ENCODE measurements at regions not wholly inside any gene's neighbourhood (a gene's known extent, or its start where the extent isn't known, plus 50 kb on each side); places are given as distances from the start of the nearest gene placed in this dataset.
"Not testable (repeated sequence)": the region's sequence is repeated elsewhere in the genome, so short reads cannot be mapped to it uniquely, and the experiment has no call there.

DNA sequence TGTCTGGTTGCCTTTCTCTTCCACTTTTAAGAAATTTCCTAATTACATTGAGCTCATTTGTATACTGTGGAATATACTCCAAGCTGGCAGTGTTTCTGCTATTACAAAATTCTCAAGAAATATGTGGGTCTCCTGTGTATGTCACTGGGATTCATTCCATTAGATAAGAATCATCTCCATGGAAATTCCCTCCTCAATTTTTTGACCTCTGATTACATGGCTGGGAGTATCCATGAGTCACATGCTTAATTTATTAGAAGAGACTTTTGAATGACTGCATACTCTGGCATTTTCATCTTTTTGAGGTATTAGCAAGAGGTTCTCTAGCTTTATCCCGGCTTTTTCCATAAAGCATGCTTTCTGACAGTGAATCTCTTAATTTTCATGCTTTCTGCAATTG lies 665.5 kb upstream of the CNTNAP5 start:
- peak; percentile 6 for DNase-seq

DNA sequence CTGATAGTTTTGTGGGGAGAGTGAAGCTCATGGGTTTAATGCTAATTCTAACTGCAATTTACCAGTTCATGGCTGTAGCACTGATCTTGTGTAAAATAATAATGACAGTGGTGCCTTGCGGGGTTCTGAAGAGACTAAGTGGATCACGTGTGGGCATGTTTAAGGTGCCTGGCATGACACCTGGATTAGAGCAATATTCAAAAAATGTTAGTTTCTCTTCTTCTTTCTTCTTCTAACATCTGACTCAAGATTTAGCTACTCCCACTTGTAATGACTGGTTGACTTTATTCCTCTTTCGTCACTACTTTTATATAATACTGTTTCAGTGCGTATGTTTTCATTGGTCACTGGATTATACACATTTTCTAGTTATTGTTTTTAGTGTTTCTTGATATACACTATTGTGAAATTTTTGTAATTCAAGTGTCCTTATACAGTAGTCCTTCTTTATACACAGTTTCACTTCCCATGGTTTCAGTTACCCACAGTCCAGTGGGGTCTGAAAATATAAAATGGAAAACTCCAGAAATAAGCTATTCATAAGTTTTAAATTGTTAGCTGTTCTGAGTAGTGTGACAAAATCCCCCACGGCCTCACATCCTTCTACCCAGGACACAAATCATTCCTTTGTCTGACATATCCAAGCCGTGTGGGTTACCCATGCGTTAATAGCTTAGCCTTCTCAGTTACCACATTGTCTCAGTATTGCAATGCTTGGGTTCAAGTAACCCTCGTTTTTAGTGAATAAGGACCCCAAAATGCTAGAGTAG lies 662.2 kb upstream of the CNTNAP5 start:
- no peak for DNase-seq

DNA sequence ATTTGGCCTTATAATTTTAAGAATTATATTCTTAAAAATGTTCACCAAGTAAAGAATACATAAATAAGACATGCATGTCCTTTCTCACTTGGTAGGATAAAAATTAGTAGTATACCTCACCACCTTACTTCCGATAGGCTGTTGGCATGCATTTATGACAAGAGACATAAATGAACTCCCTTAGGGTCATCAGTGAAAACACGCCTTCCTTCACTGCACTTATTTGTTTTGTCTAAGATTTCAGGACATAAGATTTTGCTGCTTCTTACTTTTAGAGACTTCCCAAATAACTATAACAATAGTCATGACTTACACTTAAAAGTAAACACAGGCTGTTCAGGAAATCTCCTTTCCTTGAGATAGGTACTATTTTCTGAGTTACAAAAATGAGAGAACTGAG lies 661.3 kb upstream of the CNTNAP5 start:
- DNase-seq: no peak

DNA sequence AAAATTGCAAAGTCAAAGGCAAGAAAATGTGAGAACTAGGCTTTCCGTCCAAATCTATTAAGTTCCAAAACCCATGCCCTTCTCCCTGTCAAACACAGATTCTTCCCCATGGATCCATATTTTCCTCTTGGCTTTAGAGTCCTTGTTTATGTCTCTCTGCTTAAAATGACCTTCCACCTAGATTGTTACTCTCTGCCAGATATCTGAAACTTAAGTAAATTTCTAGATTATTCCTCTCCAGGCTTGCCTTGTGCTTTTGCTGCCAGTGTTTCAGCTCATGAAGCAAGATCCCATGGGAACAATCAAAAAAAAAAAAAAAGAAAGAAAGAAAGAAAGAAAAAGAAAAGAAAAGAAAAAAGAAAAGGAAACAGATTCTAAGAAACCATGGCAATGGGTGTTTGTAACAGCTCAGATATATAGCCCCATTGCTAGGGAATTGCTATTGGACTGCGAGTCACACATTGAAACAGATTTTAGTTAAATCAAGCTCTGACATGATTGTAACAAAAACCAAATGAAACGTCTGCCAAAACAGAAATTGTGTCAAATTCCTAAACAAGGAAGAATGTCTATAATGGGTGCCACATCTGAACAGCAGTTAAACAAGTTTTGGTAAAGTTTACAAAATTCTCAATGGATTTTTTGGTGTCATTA lies 660.7 kb upstream of the CNTNAP5 start:
- no peak for DNase-seq

DNA sequence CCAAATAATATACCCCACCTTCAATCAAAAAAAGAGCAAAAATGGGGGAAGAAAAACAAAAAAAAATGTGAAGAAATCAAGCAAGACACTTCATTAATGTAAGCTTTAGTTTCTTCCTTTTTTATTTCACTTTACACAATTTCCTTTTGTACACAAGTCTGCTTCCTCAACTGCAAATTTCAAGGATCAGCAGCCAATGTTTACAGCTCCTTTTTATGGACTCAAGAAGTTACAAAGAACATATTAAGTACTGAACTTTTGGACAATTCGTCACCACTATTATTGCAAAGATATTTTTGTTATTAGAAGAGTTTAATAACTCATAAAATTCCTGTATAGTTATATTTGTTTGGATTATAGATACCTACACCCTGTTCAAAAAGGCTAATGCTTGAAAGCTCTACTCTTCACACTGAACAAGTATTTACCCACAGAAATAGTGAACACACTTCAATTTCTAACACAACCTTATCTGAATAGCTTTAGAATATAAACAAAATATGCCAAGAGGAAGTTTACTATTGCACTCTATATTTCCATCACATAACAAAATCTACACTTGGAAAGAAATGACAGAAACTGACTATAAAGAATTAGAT lies 658.7 kb upstream of the CNTNAP5 start:
- no peak for DNase-seq

DNA sequence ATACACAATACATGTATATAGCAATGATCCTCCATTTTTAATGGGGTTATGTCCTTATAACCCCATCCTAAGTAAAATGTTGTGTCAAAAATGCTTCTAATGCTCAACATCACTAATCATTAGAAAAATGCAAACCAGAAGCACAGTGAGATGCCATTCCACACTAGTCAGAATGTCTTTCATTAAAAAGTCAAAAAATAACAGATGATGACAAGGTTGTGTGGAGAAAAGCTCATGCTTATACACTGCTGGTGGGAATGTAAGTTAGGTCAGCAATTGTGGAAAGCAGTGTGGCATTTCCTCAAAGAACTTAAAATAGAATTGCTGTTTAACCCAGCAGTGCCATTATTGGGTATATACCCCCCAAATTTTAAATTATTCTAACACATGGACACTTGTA lies 654.9 kb upstream of the CNTNAP5 start:
- peak; percentile 7 for DNase-seq

DNA sequence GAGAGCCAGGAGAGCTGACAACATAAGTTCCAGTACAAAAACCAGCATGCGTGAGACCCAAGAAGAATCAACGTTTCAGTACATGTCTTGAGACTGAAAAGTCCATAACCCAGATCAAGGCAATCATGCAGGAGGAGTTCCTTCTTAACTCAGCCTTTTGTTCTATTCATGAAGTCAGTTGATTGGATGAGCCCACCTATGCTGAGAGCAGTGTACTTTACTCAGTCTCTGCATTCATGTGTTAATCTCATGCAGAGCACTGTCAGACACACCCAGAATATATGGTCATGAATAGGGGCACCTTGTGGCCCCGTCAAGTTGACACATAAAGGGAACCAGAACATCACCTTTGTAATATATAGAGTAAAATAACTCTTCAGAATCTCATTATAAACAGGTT lies 653.6 kb upstream of the CNTNAP5 start:
- no peak for DNase-seq

DNA sequence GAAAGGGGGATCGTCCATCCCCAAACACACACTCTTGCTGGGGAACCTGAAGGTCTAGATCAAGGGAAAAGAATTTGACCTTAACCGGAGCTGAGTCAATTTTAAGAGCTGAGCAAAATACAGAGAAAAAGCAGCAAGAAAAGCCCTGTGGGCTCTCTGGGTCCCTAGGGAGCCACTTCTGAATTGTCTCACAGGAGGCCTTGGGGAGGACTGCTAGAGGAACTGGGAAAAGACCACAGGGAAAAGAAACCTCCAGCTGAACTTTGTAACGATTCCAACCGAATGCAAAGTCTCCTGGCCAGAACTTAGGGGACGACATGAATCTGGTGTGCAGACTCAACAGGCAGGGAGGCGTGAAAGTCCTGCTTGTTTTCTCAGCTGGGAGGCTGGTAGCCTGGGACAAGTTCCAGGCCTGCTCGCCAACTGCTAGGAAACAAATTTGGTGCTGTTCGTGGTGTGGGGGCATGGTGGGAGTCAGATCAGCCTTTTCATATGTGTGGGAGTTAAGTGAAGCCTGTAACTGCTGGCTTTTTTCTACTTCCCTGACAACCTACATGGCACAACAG lies 644.6 kb upstream of the CNTNAP5 start:
- DNase-seq: no peak

DNA sequence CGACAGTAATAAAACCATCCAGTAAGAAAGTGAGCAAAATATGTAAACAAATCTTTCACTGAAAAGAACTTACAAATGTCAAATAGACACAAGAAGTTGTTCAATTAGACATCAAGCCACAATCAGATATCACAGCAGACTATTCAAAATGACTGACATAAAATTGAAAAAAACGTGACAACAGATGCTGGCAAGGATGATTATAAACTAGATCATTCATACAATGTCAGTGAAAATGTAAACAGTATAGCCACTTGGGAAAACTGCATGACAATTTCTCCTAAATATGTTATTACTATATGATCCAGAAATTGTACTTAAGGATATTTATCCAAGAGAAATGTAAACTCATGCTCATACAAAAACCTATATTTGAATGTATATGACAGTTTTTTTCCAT lies 609.4 kb upstream of the CNTNAP5 start:
- DNase-seq: no peak

DNA sequence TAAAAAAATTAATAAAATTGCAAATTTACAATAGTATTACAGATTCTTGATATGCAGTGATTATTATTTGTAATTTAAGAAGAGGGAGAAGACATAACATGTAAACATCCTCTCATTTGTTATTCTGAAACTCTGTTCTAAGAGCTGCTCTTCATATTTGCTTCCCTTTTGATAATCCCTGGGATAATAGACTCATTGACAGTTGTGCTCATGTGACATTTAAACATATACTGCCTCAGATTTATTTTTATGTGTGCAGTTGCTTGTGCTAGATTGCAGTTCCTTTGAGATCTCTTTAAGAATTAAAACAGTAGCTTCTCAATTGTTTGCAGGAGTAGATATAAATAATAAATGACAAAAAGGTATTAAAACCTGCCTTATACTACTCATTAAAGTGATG lies 605.1 kb upstream of the CNTNAP5 start:
- DNase-seq: no peak

DNA sequence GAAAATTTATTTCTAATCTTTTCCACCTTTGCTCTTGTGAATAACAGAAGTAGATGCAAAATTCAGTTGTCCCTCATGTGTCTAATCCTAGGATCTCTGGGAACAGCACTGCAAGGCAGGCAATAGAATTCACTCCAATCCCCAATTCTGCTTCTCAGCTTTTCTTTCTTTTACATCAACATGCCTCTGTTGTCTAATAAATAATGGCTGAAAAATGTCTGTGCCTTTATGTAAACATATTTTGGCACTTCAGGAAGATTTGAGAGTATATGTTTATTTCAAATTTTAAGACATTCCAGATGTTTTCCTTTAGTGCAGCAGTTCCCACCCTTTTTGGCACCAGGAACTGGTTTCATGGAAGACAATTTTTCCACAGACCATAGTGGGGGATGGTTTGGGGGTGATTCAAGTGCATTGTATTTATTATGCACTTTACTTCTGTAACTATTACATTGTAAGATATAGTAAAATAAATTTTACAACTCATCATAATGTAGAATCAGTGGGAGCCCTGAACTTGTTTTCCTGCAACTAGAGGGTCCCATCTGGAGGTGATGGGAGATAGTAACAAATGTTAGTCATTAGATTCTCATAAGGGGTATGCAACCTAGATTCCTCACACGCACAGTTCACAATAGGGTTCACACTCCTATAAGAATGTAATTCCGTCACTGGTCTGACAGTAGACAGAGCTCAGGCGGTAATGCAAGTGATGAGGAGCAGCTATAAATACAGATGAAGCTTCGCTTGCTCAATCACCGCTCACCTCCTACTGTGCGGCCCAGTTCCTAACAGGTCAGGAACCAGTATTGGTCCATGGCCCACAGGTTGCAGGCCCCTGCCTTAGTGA lies 590.3 kb upstream of the CNTNAP5 start:
- DNase-seq: no peak

DNA sequence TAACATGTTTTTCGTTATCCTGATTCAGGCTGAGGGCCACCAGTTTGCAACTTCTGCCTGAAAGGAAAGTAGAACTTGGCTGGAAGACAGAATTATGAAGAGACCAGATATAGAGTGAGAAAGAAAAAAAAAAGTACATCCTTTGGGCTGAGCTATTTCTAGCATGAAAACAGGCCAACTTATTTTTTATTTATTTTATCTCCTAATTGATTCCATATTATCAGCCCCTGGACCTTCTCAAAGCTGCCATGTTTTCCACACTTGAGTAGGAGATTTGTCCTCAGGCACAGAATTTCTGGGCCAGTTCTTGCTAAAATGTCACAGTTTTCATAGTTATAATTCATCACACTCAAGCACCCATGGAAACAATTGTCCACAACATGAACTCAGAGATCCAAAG lies 586.8 kb upstream of the CNTNAP5 start:
- DNase-seq: no peak

DNA sequence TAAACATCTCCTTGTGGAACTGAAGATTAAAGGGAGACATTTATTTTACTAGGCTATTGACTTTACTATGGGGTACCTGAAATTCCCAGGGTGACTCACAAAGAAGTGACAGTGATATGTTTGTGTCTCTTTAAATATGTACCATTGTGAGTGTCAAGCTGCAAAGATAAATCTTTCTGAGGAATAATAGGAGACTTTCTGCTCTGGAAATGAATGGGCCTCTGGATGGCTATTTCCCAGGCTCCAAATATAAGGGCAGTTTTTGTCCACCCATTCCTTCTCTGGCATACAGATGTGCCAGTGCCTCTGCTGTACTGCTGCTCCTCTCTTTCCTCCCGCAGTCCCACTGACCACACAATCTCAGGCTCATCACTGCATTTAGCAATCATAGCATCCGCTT lies 586.4 kb upstream of the CNTNAP5 start:
- no peak for DNase-seq

DNA sequence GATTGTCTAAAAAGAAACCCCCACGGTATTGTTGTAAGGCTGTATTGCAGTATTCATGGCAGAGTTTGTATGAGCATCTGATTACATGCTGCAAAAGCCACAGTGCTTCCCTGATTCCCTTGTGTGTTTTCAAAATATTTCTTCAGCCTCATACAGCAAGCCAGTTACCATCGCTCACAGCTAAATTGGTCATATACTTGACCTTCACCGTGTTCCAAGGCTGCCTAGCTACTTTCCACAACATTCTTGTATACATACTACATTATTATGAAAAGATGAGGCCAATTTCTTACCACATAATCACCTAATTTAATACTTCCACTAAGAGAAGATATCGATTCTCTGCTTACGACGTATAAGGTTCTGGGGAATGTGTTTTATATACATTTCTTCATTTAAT lies 576.3 kb upstream of the CNTNAP5 start:
- no peak for DNase-seq

DNA sequence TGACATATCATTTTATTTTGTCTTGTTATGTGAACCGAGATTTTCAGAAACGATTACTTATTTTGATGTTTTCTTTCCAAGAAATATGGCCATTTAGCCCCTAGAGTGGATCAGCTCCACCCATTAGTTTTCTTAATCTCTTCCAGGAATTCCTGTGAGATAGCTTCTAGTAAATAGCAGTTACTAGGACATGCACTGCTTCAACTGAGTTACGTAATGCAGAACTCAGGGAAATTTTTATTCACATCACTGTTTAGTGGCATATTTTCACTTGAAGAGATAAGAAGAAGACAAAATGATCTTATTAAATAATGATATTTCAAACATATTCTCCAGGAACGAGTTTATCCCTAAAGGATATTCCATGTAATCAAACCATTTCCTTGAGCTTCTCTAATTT lies 573.5 kb upstream of the CNTNAP5 start:
- no peak for DNase-seq

DNA sequence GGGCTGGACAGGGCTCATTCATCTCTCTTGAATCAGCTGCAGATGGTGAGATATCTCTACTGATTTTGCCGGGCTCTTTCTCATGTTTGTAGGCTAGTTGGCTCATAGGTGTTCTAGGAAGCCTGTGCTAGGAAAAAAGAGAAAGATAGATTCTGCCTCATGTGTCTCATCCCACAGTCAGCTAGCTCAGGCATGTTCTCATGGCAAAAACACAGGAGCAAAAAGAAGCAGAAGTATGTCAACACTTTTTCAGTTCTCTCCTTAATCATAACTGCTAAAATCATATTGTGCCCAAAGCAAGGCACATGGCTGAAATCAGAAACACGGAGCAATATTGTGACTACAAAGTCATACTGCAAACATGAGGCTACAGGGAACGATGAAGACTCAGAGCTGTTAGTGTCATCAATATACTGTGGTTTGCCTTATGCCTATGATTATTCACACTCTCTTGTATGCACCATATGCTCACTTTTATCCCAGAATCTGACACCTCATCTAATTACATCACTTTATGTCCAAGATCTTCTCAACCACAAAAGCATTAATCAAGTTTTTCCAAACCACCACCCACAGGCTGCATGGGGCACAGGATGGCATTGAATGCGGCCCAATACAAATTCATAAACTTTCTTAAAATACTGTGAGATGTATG lies 571.9 kb upstream of the CNTNAP5 start:
- DNase-seq: no peak

DNA sequence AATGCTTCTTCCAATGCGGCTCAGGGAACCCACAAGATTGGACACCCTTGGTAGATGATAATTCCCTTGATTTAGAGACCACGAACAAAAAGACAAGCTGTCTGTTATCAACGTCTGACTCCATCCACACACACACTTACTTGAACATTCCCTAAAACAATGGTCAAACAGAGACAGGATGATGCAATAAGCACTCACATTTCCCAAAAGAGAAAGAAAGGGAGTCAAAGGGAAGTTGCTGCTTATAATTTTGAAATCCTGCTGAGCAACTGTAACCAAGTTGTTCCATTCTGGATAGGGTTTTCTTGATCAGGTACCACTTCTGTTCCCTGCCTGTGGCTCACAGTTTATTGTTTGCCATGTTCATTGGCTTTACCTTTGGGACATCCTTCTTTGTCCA lies 571.3 kb upstream of the CNTNAP5 start:
- no peak for DNase-seq

DNA sequence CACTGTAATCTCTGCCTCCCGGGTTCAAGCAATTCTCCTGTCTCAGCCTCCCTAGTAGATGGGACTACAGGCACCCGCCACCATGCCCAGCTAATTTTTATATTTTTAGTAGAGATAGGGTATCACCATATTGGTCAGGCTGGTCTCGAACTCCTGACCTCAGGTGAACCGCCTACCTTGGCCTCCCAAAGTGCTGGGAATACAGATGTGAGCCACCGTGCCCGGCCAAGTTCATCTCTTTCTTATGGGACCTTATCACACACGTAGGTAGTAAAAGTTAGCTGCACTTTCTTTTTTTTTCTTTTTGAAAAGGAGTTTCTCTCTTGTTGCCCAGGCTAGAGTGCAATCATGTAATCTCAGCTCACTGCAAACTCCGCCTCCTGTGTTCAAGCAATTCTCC lies 569.9 kb upstream of the CNTNAP5 start:
- not testable (repeated sequence) for DNase-seq

DNA sequence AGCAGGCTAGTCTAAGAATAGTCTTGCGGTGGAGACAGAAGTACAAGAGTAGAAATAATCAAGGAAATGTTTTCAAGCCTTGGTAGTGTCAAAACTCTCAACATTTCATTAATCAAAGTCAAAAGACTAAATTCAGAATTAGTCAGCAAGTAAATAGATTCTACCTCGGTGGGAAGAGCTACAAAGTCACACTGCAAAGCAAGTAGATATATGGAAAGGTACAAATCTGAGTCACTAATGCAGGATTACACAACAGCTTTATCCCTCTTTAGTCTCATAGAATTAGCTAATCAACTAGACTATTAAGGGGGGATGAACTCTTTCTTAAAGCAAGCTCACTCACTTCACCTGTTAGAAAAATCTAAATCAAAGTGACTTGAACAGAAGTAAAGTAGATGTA lies 568.7 kb upstream of the CNTNAP5 start:
- no peak for DNase-seq

DNA sequence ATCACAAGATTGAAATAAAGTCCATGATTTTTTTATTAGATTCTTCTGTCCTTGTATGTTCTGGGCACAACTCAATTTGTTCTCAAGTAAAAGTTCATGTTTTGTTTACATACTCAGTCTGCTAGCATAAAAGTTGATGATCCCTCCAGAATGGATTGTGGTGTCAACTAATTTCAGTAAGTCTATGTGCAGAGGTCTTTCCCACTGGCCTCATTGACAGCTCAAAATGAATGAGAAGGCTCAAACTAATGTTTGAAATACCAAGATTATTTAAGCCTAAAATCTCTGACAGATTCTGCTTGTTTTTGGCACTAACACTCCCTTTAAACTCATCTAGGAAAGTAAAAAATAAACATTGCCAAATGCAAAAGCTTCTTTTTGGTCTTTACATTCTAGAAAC lies 561.2 kb upstream of the CNTNAP5 start:
- no peak for DNase-seq

DNA sequence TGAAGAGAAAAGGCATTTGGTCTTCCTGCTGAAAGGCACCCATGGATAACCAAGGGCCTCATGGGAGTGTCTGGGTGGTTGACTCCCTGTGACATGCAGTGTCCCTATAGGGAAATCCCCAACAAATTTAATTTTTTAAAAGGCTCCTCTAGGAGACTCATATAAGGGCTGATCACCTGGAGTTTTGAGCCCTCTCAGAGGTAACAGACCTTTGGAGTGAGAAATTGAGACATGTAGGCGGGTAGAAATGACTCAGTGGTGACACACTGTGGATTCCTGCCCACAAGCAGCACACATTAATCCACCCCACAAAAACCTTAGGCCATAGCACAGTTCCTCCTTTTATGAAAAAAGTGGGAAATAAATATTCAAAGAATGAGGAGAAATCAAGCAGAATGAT lies 557.0 kb upstream of the CNTNAP5 start:
- DNase-seq: no peak

DNA sequence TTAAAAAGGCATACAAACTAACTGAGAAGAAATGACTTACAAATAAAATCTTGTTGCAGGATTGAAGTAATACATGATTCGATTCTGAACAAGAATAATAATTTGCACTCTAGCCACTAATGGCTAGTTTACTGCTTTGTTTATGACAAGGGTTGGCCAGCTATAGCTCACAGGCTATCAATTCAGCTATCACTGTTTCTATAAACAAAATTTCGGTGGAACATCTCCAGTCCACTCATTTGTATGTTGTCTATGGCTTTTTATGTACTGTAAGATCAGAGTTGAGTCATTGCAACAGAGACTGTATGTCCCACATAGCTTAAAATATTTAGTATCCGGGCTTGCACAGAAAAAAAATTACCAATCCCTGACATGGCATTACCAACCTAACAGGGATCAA lies 543.7 kb upstream of the CNTNAP5 start:
- DNase-seq: no peak

DNA sequence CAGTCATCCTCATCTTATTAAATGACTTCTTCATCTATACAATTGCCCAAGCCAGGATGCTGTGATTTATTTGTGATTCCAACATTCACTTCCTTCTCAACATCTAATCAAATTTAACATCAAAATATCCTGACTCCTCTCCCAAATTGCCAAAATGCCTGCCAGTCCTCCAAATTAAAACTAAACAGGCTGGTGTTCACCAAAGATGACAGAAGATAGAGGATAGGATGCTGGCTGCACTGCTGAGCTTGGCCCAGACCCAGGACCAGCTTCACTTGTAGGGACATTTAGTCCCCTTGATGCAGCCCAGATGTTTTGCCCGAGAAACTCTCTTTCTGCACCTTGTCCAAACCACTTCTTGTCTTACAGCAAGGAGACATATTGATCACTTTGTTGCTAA lies 540.0 kb upstream of the CNTNAP5 start:
- DNase-seq: no peak
